ENCODE measurements at regions not wholly inside any gene's neighbourhood (a gene's known extent, or its start where the extent isn't known, plus 50 kb on each side); places are given as distances from the start of the nearest gene placed in this dataset.

DNA sequence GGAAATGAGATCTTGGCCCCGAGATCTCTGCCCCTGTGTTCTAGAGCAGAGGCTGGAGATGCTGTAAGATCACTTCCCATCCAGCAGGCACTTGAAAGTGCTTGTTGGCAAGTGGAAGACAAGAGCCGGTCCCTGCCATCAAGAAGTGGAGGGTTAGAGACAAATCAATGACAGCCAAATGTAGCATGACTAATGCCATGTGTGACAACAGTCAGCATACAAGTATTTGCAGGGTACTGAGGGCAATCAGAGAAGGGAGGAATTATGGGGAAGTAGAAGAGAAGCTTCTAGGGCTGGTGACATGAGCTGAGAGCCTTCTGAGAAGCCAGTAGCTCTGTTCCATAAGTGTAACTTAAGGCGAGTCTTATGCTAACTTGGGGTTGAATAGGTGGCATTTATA is 58.6 kb downstream of the TMEM17 start:
- H4K20me1 ChIP-seq (ENCODE audit: insufficient read depth, low read length, poor library complexity, severe bottlenecking): no peaks in the 10 kb centered on the region

DNA sequence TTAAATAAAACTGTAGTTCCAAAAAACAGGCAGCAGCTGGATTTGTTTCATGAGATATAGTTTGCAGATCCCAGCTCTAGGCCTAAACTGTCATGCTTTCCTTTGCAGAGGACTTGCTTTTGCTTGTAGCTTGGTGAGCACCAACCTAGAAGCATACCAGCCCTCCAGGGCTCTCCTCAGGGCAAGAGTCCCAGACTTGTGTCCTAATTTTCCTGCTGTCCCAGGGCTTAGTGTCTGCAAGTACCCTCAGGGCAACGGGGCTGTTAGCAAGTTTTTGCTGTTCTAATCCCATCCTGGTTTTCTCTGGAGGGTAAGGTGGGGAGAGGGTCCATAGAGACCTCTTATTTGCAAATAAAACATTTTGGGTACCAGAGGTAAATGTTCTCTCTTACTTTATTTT is 59.5 kb downstream of the TMEM17 start:
- H3K4me2 ChIP-seq (ENCODE audit: low read depth, low read length, poor library complexity, severe bottlenecking): no peak overlapping the region
- TF ChIP-seq EZH2phosphoT487 (IDR thresholded peaks at IDR 0.05; ENCODE audit: borderline replicate concordance) (no peak), CTCF (conservative IDR thresholded peaks at IDR 0.05; ENCODE audit: low read length) (no peak)
- no peaks in the 10 kb centered on the region for H4K20me1 ChIP-seq (ENCODE audit: insufficient read depth, low read length, poor library complexity, severe bottlenecking)
- no peaks in the 10 kb centered on the region for H3K27me3 ChIP-seq (ENCODE audit: insufficient read depth, low read length, poor library complexity, severe bottlenecking)
- no peaks in the 10 kb centered on the region for H3K79me2 ChIP-seq (ENCODE audit: insufficient read depth, low read length)
- no peaks in the 10 kb centered on the region for H3F3A ChIP-seq (ENCODE audit: low read depth)
- H3K9me2 ChIP-seq (replicated peaks; ENCODE audit: low read depth, low read length): no peaks in the 10 kb centered on the region
- H3K36me3 ChIP-seq (ENCODE audit: insufficient read depth, low read length): no peaks in the 10 kb centered on the region
- no peak overlapping the region for H3K9ac ChIP-seq (ENCODE audit: low read depth, low read length, poor library complexity, severe bottlenecking)
- no peaks in the 10 kb centered on the region for H3K9me3 ChIP-seq (ENCODE audit: insufficient read depth, low read depth, low read length)
- peaks cover 7% of the 10 kb centered on the region for H3K4me1 ChIP-seq (ENCODE audit: insufficient read depth, low read length, poor library complexity, severe bottlenecking)
- no peak overlapping the region for H3K4me3 ChIP-seq (ENCODE audit: low read length, poor library complexity, severe bottlenecking)
- H2AFZ ChIP-seq (ENCODE audit: low read length): no peak overlapping the region

More for the DNA sequence above, 58.6 kb downstream of the TMEM17 start:
- Histone ChIP-seq H3K4me3 (ENCODE audit: low read length, poor library complexity, severe bottlenecking) (no peak overlapping the region), H3K36me3 (ENCODE audit: insufficient read depth, low read length) (no peaks in the 10 kb centered on the region), H3K9ac (ENCODE audit: low read depth, low read length, poor library complexity, severe bottlenecking) (no peak overlapping the region), H3K9me3 (ENCODE audit: insufficient read depth, low read depth, low read length) (no peaks in the 10 kb centered on the region), H3K27me3 (ENCODE audit: insufficient read depth, low read length, poor library complexity, severe bottlenecking) (no peaks in the 10 kb centered on the region), H3K4me1 (ENCODE audit: insufficient read depth, low read length, poor library complexity, severe bottlenecking) (peaks cover 7% of the 10 kb centered on the region), H3K9me2 (replicated peaks; ENCODE audit: low read depth, low read length) (no peaks in the 10 kb centered on the region), H3K79me2 (ENCODE audit: insufficient read depth, low read length) (no peaks in the 10 kb centered on the region), H3K4me2 (ENCODE audit: low read depth, low read length, poor library complexity, severe bottlenecking) (no peak overlapping the region), H3F3A (ENCODE audit: low read depth) (no peaks in the 10 kb centered on the region), H2AFZ (ENCODE audit: low read length) (no peak overlapping the region)
- TF ChIP-seq CTCF (conservative IDR thresholded peaks at IDR 0.05; ENCODE audit: low read length): no peak
- no peak for TF ChIP-seq EZH2phosphoT487 (IDR thresholded peaks at IDR 0.05; ENCODE audit: borderline replicate concordance)

GRCh38 chr2:62443886-62444285 is 62.1 kb downstream of the TMEM17 start:
- Histone ChIP-seq H3K4me2 (ENCODE audit: low read depth, low read length, poor library complexity, severe bottlenecking) (no peak overlapping the region), H3K4me1 (ENCODE audit: insufficient read depth, low read length, poor library complexity, severe bottlenecking) (peaks cover 7% of the 10 kb centered on the region), H3F3A (ENCODE audit: low read depth) (no peaks in the 10 kb centered on the region), H3K79me2 (ENCODE audit: insufficient read depth, low read length) (no peaks in the 10 kb centered on the region), H2AFZ (ENCODE audit: low read length) (no peak overlapping the region), H3K9ac (ENCODE audit: low read depth, low read length, poor library complexity, severe bottlenecking) (no peak overlapping the region), H4K20me1 (ENCODE audit: insufficient read depth, low read length, poor library complexity, severe bottlenecking) (no peaks in the 10 kb centered on the region), H3K36me3 (ENCODE audit: insufficient read depth, low read length) (no peaks in the 10 kb centered on the region), H3K4me3 (ENCODE audit: low read length, poor library complexity, severe bottlenecking) (no peak overlapping the region), H3K9me2 (replicated peaks; ENCODE audit: low read depth, low read length) (no peaks in the 10 kb centered on the region), H3K27me3 (ENCODE audit: insufficient read depth, low read length, poor library complexity, severe bottlenecking) (no peaks in the 10 kb centered on the region), H3K9me3 (ENCODE audit: insufficient read depth, low read depth, low read length) (no peaks in the 10 kb centered on the region)
- no peak for TF ChIP-seq CTCF (conservative IDR thresholded peaks at IDR 0.05; ENCODE audit: low read length)

Measured in Loucy (cell line).